HG03139 (cell line): ENCODE measurements at regions not wholly inside any gene's neighbourhood (a gene's known extent, or its start where the extent isn't known, plus 50 kb on each side); places are given as distances from the start of the nearest gene placed in this dataset.

Experiments used
- ATAC-seq: cut with Tn5 transposase; IDR thresholded peaks from one replicate; pipeline ENCODE4 v1.9.1; 2021; ENCODE audit not compliant: unreplicated experiment

DNA sequence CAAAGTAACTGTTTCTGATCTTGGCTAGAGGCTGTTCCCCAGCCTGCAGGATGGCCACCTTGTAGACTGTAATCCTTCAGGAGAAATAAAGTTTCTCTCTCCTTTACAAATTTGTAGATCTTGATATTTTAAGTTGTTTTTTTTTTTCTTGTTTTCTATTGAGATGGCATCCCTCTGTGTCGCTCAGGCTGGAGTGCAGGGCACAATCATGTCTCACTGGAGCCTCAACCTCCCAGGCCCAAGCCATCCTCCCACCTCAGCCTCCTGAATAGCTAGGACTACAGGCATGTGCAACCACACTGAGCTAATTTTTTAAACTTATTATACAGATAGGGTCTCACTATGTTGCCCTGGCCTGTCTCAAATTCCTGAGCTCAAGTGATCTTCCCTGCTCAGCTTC is 389.8 kb upstream of the LRRC4C start:
- no peak for ATAC-seq

DNA sequence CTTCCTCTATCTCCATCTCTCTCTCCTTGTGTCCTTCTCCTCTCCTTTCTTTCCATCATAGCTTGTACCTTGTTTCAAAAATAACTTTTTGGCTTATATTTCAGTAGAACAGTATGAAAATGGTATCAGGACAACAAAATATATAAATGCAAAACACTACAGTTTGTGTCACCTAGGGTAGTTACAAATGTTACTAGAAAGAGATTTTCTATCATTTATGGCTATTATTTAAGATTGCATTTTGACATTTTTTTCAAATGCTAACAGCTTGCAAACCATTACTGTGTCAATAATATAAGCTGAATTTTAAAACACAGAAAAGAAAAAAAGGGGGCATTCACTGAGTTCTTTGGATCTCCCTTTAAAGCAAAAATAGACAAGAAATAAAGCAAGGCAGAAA is 392.3 kb upstream of the LRRC4C start:
- ATAC-seq: no peak

GRCh38 chr11:41861838-41862237 is 402.4 kb upstream of the LRRC4C start:
- no peak for ATAC-seq

DNA sequence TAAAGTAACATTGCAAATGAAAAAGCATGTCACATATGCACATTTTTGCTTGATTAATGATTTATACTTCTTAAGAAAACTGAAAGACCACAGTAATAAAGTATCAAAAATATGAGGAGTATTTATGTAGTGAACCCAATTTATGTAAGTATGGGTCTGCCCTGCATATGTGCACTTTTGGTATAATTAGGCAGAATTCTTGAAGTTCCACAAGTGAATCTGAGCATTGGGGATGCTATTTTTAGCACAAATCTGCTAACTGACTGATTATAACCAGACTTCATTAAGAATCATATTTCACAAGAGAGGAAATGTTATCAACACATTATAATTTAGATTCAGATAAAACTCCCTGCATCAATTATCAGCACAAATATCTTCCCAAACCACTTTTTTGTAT is 407.1 kb upstream of the LRRC4C start:
- ATAC-seq: no peak

DNA sequence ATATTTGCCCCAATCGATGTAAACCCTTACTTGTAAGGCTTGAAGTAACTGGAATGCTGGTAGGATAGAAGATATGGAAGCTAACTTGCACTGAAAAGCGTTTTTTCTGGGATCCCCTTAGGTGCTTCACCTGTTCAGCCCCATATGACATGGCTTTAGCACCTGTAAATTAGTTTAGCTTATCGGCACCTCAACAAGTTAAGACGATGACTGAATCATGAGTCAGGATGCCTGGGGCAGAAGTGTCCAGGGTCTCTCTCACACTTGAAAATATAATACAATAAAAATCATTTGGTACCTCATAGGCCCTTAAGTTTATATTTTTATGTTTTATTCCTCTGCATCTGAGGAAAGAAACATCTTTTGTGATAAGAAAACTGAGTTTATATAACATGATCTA is 409.2 kb upstream of the LRRC4C start:
- no peak for ATAC-seq

DNA sequence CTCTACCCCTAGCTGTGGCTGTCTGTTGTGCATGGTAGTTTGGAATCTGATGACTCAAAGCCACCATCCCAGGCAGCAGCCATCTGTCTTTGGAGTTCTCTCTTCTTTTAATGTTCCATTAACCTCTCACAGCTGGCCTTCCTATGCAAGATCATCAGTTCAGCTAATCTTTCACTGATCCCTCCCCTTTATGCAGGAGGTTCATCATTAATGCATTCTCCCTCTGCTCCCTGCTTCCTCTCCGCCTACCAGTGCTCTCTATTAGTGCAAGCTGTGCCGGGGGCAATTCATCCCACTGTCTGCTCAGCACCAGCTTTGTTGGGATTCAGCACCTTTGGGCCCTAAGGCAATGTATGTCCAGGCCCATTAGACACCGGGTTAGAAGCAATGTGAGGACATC is 413.0 kb upstream of the LRRC4C start:
- no peak for ATAC-seq

GRCh38 chr11:41872870-41873269 is 413.4 kb upstream of the LRRC4C start:
- ATAC-seq: no peak

DNA sequence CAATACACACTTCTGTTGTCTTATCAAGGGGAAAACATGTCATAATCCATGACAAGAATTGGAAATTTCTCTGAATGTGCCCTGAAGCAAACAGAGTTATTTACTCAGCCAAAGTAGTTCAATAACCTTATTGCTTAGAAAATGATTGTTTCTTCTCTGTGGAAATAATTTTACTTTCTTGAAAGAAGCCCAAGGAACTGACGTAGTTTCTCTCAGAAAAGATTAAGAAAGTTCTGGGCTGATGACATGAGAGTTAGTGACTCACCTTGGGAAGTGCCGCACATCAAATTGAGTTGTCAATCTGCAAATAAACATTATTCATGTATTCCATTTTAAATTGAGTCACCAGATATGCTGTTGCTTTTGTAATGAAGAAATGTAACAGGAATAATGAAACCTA is 418.6 kb upstream of the LRRC4C start:
- no peak for ATAC-seq

GRCh38 chr11:41879214-41879613 is 419.8 kb upstream of the LRRC4C start:
- no peak for ATAC-seq

DNA sequence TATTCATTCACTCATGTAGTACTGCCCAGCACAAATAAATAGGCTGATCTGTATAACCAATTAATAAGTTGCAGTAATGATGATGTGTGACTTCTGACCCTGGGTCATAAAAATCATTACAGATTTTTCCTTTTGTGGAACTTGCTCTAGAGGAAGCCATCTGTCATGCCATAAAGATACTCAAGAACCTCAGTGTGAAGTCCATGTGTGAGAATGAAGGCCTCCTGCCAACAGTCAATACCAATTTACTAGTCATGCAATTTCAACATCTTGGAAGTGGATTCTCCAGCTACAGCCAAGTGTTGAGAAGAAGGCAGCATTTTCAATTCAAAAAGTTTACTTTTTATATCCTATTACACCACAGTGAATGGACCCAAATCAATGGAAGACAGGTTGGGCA is 435.6 kb upstream of the LRRC4C start:
- ATAC-seq: no peak

DNA sequence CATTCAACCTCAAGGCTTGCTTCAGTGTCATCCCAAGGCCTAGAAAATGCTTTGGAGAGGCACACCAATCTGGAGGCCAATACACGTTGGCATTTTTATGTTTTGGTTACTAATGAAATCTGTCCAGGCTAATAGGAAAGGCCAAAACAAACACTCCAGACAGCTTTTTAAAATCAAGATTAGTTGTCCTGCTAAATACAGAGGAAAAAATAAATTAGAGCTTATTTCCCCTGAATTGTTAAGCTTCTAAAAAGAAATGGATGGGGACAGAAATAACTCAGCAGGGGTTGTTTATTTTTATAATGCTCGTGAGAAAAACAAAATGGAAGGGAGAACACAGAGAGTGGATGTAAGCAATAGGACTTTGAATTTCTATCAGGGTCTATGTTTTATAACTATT is 438.5 kb upstream of the LRRC4C start:
- ATAC-seq: no peak

GRCh38 chr11:41917900-41918299 is 458.4 kb upstream of the LRRC4C start:
- no peak for ATAC-seq

GRCh38 chr11:41920374-41920773 is 460.9 kb upstream of the LRRC4C start:
- no peak for ATAC-seq

- ATAC-seq: no peak
Measured at GRCh38 chr11:41921746-41922390, 462.4 kb upstream of the LRRC4C start.

- no peak for ATAC-seq
Measured at GRCh38 chr11:41926339-41926738, 466.9 kb upstream of the LRRC4C start.

GRCh38 chr11:41935241-41935640 is 475.8 kb upstream of the LRRC4C start:
- ATAC-seq: no peak

GRCh38 chr11:41935795-41936194 is 476.3 kb upstream of the LRRC4C start:
- ATAC-seq: no peak

- no peak for ATAC-seq
Measured at GRCh38 chr11:41943656-41944055, 484.2 kb upstream of the LRRC4C start.

DNA sequence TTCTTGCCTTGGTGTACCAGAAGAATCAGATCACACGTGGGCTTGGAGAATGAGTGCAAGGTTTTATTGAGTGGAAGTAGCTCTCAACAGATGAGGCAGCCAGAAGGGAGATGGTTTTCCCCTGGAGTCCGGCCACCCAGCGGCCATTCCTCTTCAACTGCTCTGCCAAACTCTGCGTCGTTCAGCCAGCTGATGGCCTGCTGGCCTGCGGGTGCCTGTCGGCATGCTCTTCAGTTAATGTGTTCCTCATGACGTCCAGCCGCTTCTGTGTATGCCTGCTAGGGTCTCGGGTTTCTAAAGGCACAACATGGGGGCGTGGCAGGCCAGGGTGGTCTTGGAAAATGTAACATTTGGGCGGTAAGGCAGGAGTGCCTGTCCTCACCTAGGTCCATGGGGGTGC is 487.9 kb upstream of the LRRC4C start:
- no peak for ATAC-seq

DNA sequence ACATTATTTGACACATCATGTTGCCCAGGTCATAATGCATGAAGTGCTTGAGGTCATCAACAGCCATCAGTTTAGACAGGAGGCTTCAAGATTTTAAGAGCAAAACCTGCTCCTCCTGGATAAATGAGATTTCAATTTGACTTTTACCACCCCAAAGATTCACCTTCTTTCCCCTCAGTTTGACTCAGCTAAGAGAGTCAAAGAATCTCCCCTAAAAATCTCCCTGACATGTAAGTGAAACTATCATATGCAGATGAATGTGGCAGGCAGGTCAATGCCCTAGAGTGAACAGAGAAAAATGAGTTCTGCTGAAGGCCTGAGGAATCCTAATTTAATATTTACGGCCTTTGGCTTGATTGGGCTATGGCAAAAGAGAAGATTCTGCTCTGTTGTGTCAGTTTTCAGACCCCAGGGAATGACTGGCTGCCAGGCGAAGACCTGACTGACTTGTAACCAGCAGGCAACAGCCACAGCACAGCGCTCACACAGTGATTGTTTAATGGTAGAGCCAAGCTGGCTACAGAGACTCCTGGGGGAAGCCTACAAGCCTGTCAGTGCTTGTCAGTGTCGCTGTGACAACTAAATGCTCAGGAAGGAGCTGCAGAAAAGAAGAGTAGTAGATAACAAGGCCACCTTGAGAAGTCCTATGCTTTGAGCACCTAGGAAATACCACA is 491.2 kb upstream of the LRRC4C start:
- no peak for ATAC-seq

DNA sequence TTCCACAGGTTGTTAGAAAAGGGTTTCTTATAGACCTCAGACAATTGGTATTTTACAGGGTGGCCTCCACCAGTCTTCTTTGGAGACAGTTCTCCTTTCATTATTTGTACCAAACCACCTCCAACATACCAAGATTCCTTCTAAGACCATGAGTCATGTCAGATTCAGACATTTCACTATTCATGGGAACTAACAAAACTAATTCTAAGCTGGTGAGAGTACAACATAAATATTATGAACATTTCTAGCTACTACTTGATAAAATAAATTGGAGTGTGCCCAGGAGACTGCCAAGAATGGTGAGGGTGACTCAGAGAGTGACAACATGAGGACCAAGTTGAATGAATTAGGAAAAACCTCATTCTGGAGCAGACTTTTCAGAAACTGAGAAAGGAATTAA is 494.6 kb upstream of the LRRC4C start:
- ATAC-seq: no peak

DNA sequence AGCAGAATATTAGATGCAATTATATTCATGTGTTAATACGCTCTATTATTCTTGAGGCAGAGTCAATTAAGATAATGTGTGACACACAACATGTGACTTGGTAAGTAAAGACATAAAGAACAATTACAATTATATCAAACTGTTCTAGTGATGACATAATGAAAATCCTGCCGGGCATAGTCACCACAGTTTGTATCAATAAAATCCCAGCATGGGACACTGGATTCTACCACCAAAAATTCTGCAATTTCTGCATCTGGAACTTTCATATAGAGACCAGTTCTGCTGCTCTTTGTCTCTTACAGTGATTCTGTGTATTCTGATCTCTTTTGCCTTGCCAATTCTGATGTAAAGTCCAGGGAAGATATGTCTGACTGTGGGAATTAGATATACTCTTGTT is 495.6 kb upstream of the LRRC4C start:
- no peak for ATAC-seq
